BE2C (cell line): ENCODE measurements at regions not wholly inside any gene's neighbourhood (a gene's known extent, or its start where the extent isn't known, plus 50 kb on each side); places are given as distances from the start of the nearest gene placed in this dataset.
"Not testable (repeated sequence)": the region's sequence is repeated elsewhere in the genome, so short reads cannot be mapped to it uniquely, and the experiment has no call there.

Experiments
- DNase-seq: peaks from one replicate; pipeline ENCODE4 v3.0.0-alpha.2; 2020
- H3K27me3 ChIP-seq: fragments of 250-450 bp; sonication (Bioruptor Pico); 2 replicates; pipeline ENCODE4 v1.5.1; 2020; ENCODE audit warnings: mild to moderate bottlenecking
- H3K36me3 ChIP-seq: fragments of 250-450 bp; sonication (Bioruptor Pico); 2 replicates; pipeline ENCODE4 v1.5.1; 2020; ENCODE audit warnings: mild to moderate bottlenecking
- H3K4me1 ChIP-seq: fragments of 250-450 bp; sonication (Bioruptor Pico); 2 replicates; pipeline ENCODE4 v1.5.1; 2020
- H3K4me3 ChIP-seq: 2 replicates; pipeline ENCODE4 v1.5.1; 2011; ENCODE audit warnings: low read depth, low read length
- H3K9me3 ChIP-seq: fragments of 250-450 bp; sonication (Bioruptor Pico); 2 replicates; pipeline ENCODE4 v1.5.1; 2020
- TF ChIP-seq, protein P1 (sequence below): IDR thresholded peaks from 2 replicates; pipeline ENCODE4 v1.5.1; 2012; ENCODE audit warnings: mild to moderate bottlenecking, low read depth, low read length

DNA sequence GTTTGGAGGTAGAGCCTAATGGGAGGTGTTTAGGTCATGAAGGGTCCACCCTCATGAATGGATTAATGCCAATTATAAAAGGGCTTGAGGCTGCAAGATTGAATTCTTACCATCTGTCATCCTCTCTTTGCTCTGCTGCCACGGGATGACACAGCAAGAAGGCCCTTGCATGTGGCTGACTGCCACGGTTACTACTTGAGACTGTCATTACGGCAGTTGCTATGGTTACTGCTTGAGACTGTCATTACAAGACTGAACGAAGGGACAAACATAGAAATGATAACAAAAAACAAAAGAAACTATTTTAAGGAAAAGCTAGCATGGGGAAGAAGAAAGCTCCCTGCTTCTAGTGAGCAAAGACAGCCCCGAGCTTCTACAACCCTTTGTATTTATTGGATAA lies 715.0 kb downstream of the TFAP2A start:
- Histone ChIP-seq H3K27me3 (no peaks in the 10 kb centered on the region), H3K4me3 (no peak overlapping the region), H3K9me3 (no peaks in the 10 kb centered on the region), H3K4me1 (no peaks in the 10 kb centered on the region), H3K36me3 (no peaks in the 10 kb centered on the region)
- DNase-seq, result no peak
- TF ChIP-seq, protein P1, sequence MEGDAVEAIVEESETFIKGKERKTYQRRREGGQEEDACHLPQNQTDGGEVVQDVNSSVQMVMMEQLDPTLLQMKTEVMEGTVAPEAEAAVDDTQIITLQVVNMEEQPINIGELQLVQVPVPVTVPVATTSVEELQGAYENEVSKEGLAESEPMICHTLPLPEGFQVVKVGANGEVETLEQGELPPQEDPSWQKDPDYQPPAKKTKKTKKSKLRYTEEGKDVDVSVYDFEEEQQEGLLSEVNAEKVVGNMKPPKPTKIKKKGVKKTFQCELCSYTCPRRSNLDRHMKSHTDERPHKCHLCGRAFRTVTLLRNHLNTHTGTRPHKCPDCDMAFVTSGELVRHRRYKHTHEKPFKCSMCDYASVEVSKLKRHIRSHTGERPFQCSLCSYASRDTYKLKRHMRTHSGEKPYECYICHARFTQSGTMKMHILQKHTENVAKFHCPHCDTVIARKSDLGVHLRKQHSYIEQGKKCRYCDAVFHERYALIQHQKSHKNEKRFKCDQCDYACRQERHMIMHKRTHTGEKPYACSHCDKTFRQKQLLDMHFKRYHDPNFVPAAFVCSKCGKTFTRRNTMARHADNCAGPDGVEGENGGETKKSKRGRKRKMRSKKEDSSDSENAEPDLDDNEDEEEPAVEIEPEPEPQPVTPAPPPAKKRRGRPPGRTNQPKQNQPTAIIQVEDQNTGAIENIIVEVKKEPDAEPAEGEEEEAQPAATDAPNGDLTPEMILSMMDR, result no peak

DNA sequence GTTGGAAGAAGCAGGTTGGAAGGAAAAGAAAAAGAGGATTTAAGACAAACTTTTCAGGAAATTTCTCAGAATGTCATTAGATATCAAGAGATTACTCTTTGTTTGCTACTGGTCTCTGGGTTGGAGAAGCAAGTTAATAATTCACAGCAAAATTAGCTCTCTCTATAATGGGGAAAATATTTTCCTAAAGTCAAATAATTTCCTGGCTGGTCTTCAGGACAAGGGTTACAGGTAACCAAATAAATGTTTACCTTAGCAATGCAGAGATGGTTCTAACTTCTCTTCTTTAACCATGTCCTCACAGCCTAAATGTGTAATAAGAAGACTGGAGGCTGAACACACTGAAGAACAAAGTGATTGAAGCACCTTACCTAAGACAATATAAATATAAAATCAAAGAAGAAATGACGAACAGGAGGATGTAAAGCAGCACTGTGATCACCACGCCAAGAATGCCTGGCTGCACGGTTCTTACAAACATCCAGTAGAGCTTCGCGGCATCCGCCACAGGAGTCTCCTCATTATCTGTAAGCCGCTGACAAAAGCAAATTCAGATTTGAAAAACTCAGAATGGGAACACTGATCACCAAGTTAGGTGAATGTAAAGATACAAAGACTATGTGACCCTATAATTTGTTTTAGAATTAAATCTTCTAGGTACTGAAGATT lies 717.5 kb downstream of the TFAP2A start:
- TF ChIP-seq, protein P1, result no peak
- Histone ChIP-seq H3K4me1 (no peaks in the 10 kb centered on the region), H3K27me3 (no peaks in the 10 kb centered on the region), H3K4me3 (no peak overlapping the region), H3K9me3 (no peaks in the 10 kb centered on the region), H3K36me3 (no peaks in the 10 kb centered on the region)
- no peak for DNase-seq

DNA sequence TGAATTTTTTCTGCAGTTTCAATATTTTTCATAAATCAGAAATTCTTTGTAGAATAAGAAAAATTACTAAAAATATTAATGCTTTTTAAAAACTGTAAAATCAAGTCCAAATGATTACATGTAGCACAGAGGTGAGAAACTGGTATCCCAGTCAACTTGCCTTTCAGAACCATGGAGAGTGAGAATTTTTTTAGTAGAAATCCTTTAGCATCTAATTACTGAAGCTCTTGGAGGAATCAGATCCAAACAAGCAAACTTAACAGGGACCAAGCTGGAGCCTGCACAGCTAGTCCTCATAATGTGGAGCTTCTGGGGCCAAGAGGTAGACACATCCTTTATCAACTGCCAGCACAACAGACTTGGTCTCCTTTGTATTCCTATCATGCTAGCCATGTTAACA lies 724.5 kb downstream of the TFAP2A start:
- Histone ChIP-seq H3K36me3 (no peaks in the 10 kb centered on the region), H3K4me1 (no peaks in the 10 kb centered on the region), H3K27me3 (no peaks in the 10 kb centered on the region), H3K4me3 (no peak overlapping the region), H3K9me3 (no peaks in the 10 kb centered on the region)
- DNase-seq, result no peak
- TF ChIP-seq, protein P1, result no peak

DNA sequence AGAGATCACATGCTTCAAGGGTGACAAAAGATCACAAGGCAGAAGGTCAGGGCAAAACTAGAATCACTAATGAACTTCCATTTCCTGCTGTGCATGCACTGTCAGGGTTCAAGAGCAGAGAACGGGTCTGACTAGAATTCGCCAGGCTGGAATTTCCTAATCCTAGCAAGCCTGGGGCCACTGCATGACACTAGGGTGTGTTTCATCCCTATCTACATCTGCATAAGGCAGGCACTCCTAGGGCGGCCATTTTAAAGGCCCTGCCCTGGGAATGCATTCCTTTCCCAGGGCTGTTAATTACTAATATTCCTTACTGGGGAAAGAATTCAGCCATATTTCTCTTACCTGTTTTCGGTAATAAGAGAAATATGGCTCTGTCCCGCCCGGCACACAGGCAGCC lies 734.1 kb downstream of the TFAP2A start:
- DNase-seq, H3K4me1 ChIP-seq, H3K27me3 ChIP-seq, H3K4me3 ChIP-seq, H3K9me3 ChIP-seq, H3K36me3 ChIP-seq: not testable (repeated sequence)

DNA sequence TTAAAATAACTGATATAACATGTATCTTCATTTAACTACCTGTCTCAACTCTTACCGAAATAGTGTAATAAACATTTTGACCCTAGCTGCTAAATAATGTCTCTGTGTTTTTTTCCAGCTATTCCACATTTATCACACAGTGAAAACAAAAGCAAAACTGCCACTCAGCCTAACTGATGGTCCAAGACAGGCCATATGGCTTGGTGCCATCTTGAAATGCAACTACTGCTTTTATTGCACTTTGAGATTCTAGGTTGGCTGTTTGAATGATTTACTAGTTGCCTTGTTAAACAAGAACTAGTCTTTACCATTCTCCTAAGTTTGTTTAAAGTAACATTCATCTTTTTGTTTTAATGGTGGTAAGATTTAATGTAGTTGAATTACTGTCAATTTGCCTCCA lies 739.8 kb downstream of the TFAP2A start:
- TF ChIP-seq, protein P1, result no peak
- no peaks in the 10 kb centered on the region for H3K36me3 ChIP-seq
- H3K4me3 ChIP-seq, result no peak overlapping the region
- no peaks in the 10 kb centered on the region for H3K9me3 ChIP-seq
- no peak for DNase-seq
- no peaks in the 10 kb centered on the region for H3K4me1 ChIP-seq
- no peaks in the 10 kb centered on the region for H3K27me3 ChIP-seq

DNA sequence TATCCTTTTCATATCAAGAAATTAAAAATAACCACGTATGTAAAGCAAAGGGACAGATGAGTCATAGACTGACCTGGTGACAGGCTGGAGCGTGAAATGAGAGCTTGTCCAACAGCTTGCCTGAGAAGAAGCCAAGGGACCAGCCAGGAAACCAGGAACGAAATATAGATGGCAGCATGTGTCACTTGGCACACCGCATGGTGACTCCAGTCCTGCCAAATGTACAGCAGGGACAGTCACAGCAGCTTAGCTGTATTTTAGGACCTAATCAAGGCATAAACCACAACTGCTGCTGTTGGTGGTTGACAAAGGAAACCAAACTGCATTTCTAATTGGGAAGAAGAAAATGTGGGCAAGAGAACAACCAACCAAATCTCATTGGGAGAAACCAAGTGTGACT lies 755.0 kb downstream of the TFAP2A start:
- Histone ChIP-seq H3K9me3 (no peaks in the 10 kb centered on the region), H3K4me1 (no peaks in the 10 kb centered on the region), H3K36me3 (no peaks in the 10 kb centered on the region), H3K27me3 (no peaks in the 10 kb centered on the region), H3K4me3 (no peak overlapping the region)
- DNase-seq, result no peak
- TF ChIP-seq, protein P1, result no peak

DNA sequence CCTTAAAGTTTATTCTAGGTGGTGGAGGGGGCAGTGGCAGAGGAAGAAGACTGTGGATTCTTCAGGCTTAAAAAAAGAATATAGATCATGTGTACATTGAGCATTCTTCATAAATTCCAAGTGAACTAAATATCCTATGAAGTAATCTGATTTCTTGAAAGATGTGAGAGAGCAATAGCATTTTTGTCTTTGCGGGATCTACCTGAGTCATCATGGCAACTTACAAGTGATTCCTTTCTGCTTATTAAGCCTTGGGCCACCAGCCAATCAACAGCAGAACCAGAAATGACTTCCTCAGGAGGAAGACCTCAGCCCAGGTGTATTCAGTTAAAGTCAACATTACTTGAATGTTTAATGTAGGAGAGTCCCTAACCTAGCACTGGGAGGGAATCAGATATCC lies 756.9 kb downstream of the TFAP2A start:
- DNase-seq, result no peak
- no peaks in the 10 kb centered on the region for H3K36me3 ChIP-seq
- H3K4me1 ChIP-seq, result no peaks in the 10 kb centered on the region
- TF ChIP-seq, protein P1, result no peak
- no peaks in the 10 kb centered on the region for H3K9me3 ChIP-seq
- no peak overlapping the region for H3K4me3 ChIP-seq
- no peaks in the 10 kb centered on the region for H3K27me3 ChIP-seq
